Stimulated activated CD4-positive, alpha-beta T cell treated with anti-CD3 and anti-CD28 coated beads, Interleukin-2, amount 100 ng/mL, for 24 hours (primary cell): ENCODE measurements at regions not wholly inside any gene's neighbourhood (a gene's known extent, or its start where the extent isn't known, plus 50 kb on each side); places are given as distances from the start of the nearest gene placed in this dataset.
A peak's percentile ranks its signal among the peaks of the same experiment; 100 is the strongest.

Source experiments
- DNase-seq, 2 donors: peaks; one replicate each; pipeline ENCODE4 v3.0.0-alpha.2; 2020

DNA sequence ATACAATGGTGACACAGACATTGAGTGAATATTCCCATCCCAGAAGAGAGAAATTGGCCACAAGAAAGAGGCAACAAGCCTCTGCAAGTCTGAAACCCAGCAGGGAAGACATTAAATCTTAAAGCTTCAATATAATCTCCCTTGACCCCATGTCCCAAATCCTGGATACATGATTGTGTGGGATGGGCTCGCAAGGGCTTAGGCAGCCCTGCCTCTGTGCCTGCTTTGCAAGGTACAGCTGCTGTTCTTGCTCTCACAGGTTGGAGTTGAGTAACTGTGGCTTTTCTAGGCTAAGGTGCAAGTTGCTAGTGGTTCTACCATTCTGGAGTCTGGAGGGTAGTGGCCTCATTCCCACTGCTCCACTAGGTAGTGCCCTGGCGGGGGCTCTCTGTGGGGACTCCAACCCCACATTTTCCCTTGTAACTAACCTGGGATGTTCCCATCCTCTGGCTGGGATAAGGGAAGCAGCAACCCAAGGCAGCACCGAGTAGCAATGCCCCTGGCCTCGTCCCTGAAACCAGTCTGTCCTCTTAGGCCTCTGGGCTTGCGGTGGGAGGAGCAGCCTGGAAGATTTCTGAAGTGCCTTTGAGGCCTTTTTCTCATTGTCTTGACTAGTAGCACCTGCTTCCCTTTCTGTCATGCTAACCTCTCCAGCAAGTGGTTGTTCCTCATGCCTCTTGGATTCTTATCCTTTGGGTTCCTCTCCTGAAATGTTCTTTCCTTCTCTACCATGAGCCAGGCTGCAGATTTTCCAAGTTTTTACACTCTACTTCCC, 90.0 kb downstream of the FAM174B start:
- no peak for DNase-seq

DNA sequence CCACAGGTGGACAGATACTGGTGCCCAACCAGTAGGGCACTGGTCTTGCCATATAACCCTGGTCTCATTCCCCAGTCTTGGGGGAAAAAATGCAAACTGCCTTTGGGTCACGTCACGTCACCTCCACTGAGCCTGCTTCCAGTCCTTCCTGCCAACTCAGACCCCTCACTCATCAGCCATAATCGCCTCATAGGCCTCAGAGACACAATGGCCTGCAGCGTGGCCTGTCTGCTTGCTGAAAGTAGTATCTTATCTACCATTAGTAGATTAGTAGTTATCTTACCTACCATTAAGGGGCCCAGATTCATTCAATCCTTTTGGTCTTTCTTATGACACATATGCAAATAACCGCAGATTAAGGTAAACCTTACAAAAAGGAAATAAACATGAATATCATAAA, 93.8 kb downstream of the FAM174B start:
- no peak for DNase-seq

DNA sequence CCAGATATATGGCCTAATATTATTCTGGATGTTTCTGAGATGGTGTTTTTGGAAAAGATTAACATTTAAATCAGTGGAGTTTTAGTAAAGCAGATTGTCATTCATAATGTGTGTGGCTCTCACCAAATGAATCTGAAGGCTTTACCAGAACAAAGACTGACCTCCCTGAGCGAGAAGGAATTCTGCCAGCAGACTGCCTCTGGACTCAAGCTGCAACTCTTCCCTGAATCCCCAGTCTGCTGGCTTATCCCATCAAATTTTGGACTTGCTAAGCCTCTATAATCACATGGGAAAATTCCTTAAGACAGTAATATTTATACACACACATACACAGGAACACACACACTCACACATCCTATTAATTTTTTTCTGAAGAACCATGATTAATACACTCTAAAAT, 102.3 kb downstream of the FAM174B start:
- DNase-seq: no peak

DNA sequence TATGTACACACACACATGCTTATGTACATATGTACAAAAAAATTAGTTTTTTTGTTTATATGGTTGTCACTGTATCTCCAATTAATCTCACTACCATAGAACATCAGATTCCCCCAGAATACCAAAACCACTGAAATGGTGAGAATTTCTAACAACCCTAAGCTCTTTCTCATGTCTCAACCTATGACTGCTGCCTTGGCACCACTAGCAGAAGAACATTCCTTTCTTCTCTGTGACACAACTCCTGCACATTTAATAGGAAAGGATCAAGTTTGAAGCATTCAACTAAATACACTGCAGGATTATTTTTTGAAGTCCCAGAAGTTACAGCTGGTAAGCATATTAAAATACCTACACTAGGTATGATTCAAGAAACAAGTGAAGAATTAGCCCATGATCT, 109.6 kb downstream of the FAM174B start:
- DNase-seq: no peak

DNA sequence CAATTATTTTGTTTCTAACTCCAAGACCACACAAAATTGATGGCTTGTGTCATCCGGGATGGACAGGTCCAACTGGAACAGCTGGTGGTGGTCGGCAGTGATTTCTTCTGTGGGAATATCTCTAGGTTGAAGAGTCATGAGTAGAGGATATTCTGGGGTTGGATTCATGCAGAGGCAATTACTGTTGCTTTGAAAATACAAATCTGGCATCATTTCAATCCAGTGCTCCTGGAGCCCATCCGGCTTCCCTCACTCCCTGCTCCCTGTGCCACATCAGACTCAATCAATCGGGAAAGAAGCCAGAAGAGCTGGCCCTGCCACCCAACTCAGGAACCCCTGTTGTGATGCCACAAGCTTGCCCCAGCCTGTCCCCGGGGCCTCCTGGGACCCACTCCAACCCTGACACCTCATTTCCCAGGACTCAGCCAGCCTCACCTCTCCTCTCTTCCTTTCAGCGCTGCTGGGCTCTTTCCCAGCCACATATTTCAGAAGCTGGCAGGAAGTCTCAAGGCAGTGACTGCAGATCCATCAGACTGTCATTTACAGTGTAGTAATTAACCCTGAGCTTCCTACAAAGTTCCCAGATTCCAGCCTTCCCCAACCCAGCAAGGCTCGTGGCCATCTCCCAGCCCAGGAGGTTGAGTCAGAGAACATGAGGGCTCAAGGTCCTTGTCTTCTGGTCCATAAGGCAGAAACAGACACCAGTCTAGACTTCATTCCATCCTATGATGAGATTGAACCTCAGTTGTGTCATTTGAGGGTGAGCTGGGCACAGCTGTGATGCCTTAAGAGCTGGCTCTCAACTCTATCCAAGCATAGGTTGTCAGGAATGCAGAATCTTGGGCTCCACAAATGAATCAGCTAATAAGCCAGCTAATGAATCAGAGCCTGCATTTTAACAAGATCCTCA, 114.0 kb downstream of the FAM174B start:
- no peak for DNase-seq

DNA sequence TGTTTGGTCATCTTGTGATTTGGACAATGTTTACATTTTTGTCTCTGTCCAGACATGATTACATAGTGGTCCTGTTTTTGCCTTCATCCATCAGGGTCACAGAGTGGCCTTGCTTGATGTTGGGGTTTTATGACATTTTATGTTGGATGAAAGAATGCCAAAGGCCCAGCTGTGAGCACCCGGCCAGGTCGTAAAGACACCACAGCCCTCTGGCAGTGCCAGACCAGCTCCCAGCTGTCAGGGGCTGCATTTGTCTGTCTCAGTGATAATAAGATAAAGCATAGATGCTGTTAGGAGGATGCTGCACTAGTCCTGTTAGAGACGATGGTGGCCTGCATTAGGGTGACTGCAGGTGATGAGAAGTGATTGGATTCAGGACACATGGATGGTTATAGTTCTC, 117.5 kb downstream of the FAM174B start:
- no peak for DNase-seq

DNA sequence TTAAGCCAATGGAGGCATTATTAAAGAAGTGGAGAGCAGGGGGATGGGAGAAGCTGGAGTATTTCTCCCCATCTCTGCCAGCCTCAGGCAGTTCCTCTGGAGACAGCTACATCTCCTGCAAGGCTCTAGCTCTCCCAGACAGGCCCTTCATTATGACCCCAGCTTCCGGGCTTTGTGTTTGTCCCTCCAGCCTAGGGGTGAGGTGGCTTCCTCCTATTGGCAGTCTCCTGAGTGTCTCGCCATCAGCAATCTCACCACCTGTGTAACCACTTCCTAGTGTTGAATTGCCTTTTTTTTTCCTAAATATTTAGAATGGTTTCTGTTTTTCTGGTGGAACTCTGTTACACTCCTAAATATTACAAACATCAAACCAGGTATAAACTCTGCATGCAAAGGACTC, 122.3 kb downstream of the FAM174B start:
- DNase-seq: no peak

DNA sequence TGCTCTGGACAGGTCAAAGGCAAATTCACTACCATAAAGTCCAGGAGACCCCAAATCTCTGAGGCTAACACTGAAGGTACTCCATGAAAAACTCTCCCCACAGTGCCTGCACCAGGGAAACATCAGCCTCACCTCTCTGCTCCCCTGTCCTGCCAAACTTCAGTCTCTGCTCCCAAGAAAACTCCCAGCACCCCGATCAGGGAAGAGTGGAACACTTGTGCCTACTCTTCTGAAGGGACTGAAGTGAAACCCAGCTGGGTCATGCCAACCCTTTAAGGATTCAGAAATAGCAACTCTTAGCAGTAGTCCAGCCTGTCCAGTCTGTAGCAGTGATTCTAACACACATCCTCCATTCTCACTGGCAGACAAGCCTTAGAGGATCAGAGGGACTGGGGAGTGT, 124.2 kb downstream of the FAM174B start:
- DNase-seq: no peak

DNA sequence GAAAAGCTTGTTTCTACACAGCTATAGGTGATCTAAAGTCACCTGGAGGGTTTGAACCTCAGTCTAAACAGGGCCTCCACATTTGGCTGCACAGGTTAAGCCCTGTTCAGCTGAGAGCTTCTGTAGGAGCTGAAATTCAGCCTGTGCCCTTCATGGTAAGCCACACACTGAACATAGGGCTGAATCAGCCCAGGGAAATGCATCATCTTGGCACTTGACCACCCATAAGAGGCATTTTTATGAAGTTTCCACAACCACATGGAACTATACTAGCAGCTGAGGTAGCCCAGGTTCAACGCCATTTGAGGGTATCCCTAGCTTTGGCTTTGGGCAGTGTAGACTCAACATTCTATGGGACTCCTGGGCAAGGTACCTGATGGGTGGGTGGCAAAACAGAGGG, 126.8 kb downstream of the FAM174B start:
- DNase-seq: no peak

DNA sequence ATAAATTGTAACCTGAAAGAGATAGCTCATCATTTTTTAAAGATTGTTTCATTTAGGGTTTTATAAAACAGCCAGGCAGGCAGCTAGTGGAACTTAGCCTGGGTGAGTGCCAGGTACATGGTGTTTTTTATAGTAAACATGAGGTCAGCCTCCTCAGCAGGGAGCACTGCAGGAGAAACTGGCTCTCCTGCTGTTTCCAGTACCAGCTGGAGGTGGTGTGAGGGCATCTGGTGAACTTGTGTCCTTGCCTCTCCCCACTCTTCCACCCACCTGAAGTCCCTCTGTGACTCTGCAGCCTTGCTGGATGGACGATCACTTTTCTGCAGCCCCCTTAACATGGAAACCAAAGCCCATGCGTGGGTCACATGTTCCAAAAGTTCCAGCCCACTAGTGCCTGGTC, 128.4 kb downstream of the FAM174B start:
- DNase-seq: no peak

DNA sequence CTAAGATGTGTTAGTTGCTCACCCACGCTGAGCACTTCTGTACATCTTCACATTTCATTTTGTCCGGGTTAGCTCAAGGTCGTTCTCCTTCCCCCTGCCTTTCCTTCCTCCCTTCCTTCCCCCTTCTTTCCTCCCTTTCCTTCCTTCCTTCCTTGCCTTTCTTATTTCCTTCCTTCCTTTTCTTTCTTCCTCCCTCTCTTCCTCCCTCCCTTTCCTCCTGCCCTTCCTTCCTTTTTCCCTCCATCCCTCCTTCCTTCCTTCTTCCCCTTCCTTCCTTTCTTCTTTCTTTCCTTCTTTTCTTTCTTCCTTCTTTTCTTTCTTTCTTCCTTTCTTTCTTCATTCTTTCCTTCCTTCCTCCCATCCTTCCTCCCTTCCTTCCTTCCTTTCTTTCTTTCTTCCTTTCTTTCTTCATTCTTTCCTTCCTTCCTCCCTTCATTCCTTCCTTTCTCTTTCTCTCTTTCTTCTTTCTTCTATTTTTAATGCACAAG, 129.8 kb downstream of the FAM174B start:
- DNase-seq: no peak

DNA sequence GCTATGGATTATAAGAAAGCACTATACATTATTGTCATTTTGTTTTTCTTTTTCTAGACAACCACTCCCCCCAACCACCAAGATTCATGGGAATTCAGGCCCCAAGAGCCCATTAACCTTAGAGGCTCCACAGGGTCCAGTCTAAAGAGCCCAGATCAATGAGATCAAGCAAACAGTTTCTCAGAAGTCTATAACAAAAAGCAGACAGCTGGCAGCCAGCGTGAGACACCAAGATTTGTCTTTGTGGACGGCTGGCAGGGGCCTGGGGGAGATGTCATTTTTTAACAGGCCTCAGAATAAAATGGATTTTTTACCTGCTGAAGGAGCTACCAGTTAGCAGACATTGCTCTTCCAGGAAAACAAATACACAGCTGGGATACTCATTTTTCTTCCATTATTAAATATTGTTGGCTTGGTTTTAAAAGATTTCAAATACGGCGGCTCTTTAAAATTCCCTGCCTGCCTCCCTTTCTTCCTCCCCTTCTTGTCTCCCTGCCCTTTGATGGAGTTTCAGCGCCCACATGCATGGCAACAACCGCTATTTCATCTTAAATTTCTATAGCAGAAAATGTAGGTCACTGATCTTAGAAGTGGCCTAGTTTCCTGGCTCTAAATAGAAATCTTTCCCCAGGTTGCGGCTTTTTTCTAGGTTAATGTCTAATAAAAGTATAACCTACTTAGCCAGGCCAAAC, 130.6 kb downstream of the FAM174B start:
- DNase-seq: no peak

DNA sequence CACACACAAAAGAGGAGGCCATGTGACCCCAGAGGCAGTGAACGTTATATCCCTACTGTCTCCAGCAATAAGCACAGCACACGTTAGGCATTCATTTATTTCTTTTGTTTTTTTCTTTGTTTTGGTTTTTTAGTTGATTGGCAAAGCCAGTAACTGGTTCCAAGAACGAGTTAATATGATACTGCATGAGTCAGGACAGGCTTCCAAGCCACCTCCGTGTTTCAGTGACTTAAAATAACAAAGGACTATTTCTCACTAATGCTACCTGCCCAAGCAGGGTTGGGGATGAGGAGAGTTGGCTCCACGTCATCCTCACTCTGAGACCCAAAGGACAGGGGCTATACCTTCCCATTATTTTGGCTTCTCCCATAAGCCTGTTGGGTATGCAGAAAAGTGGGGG, 130.5 kb downstream of the ST8SIA2 start:
- no peak for DNase-seq

DNA sequence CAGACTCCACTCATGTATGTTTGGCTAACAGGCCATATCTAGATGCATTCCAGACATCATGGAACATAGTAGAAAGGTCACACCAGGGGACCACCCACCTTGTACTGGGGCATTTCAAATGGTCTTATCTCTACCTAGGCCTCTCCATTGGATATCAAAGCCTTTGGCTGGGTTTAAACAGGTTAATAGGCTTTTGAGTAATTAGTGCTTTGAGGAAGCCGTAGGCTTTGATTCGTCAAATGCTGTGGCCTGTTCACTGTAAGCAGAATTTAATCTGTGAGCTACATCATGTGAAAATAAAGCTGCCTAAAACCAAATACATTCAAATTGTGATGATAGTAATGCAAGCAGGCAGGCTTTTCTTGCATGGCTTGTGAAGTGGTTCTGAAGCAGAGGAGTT, 129.5 kb downstream of the ST8SIA2 start:
- DNase-seq: no peak

DNA sequence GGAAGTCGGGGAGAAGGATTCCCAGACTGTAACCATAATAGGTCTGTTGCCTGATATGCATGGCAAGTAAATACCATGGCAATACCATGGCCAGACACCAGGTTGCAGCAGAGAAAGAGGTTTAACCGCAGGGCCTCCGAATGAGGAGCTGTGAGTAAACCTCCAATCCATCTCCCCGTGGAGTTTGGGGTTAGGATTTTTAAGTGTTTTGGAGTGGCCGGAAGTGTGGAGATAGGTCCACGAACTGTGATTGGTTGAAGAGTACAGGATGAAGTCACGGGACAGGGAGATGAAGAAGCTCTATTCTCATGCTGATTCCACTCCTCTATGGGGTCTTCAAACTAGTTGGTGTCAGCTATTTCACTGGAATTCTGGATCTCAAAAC, 127.9 kb downstream of the ST8SIA2 start:
- peak; percentile 38 to 64 for DNase-seq

DNA sequence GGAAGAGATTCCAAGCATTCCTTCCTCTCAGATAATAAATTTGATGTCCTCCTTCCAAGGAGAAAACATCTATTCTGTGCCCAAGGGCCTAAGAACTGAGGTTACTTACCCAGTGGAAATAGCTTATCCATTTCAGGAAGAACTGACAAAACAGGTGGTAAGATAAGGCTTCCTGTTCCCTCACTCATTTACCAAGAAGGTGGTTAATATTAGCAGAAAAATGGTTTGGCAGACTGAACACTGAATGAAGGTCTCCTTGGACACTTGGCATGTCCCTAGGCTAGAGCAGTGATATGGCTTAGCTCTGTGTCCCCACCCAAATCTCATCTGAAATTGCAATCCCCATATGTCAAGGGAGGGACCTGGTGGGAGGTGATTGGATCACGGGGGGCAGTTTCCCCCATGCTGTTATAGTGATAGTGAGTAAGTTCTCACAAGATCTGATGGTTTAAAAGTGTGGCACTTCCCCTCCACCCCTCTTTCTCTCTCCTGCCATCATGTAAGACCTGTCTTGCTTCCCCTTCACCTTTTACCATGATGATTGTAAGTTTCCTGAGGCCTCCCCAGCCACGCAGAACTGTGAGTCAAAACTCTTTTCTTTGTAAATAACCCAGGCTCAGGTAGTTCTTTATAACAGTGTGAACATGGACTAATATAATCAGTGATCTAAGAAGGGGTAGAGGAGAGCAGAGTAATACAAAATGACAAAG, 127.4 kb downstream of the ST8SIA2 start:
- DNase-seq: no peak

DNA sequence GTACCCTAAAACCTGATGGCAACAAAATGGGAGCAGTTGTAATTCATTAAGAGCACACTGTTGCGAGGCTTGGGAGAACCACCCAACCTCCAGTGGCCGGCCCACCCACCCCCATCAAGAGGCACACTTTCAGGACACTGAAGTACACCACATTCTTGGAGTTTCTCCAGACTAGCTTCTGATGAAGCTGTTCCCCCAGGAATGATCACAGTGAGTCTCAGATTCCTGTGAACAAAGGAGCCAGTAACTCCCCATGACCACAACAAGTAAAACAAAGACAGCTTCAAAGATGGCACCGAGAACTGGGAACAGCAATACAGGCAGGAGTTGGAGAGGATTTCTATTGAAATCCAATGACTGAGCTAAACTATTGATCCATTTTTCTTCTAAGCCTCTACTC, 126.0 kb downstream of the ST8SIA2 start:
- no peak for DNase-seq
